HEK293 (cell line): ENCODE measurements at regions not wholly inside any gene's neighbourhood (a gene's known extent, or its start where the extent isn't known, plus 50 kb on each side); places are given as distances from the start of the nearest gene placed in this dataset.
"Not testable (repeated sequence)": the region's sequence is repeated elsewhere in the genome, so short reads cannot be mapped to it uniquely, and the experiment has no call there.

ENCODE experiments used
- CTCF ChIA-PET: fragments of 350-600 bp; formaldehyde crosslinking; extraction: SDS; loops from one replicate; lab custom pipeline; 2021; ENCODE audit warnings: antibody characterized with exemption; lab: Yijun Ruan, JAX
- POLR2A ChIA-PET: fragments of 300-600 bp; formaldehyde crosslinking; extraction: SDS; loops from one replicate; lab custom pipeline; 2020; ENCODE audit warnings: antibody characterized with exemption, inconsistent platforms; lab: Yijun Ruan, JAX
- H3K27ac ChIP-seq: fragments of 200-500 bp; sonication (Bioruptor generic); 2 replicates; pipeline ENCODE4 v1.5.1; 2014; ENCODE audit warnings: low read depth, low read length, control low read depth, inconsistent platforms; ENCODE audit errors: extremely low read depth
- H3K36me3 ChIP-seq, 2 experiments: fragments of 200-500 bp in 1 of 2; sonication (Bioruptor generic) in 1 of 2; 1 replicate in 1 of 2; 2 replicates in 1 of 2; pipeline ENCODE4 v1.5.1; 2014 to 2017; ENCODE audit warnings: inconsistent platforms in 2 of 2, low read length in 2 of 2; ENCODE audit not compliant: control insufficient read depth in 2 of 2, insufficient read depth in 1 of 2
- H3K4me1 ChIP-seq: fragments of 200-500 bp; sonication (Bioruptor generic); 2 replicates; pipeline ENCODE4 v1.5.1; 2014; ENCODE audit warnings: mild to moderate bottlenecking, low read length, inconsistent platforms; ENCODE audit not compliant: control insufficient read depth, insufficient read depth
- H3K4me3 ChIP-seq: 2 replicates; pipeline ENCODE4 v1.5.1; 2011; ENCODE audit warnings: low read depth, mild to moderate bottlenecking, control low read depth, low read length, moderate library complexity
- H3K9me3 ChIP-seq: fragments of 200-500 bp; sonication (Bioruptor generic); 2 replicates; pipeline ENCODE4 v1.5.1; 2014; ENCODE audit warnings: low read depth, low read length, inconsistent platforms; ENCODE audit not compliant: control insufficient read depth, insufficient read depth
- GLI4 ChIP-seq: fragments of 450-650 bp; formaldehyde crosslinking; IDR thresholded peaks from 2 replicates; pipeline ENCODE4 v1.5.1; 2016; ENCODE audit warnings: missing biosample characterization, missing genetic modification characterization
- HOXA7 ChIP-seq: sonication (generic); formaldehyde crosslinking; IDR thresholded peaks from 2 replicates; pipeline ENCODE4 v1.8.1; 2022; ENCODE audit warnings: missing genetic modification reagents, borderline replicate concordance
- KLF16 ChIP-seq: fragments of 450-650 bp; formaldehyde crosslinking; IDR thresholded peaks from 2 replicates; pipeline ENCODE4 v1.5.1; 2017; ENCODE audit warnings: missing biosample characterization, missing genetic modification characterization
- SP2 ChIP-seq: fragments of 450-650 bp; formaldehyde crosslinking; IDR thresholded peaks from 2 replicates; pipeline ENCODE4 v1.5.1; 2016; ENCODE audit warnings: missing biosample characterization, missing genetic modification characterization
- WT1 ChIP-seq: fragments of 450-650 bp; formaldehyde crosslinking; IDR thresholded peaks from 2 replicates; pipeline ENCODE4 v1.5.1; 2016; ENCODE audit warnings: missing biosample characterization, missing genetic modification characterization
- YY1 ChIP-seq: fragments of 450-650 bp; formaldehyde crosslinking; IDR thresholded peaks from 2 replicates; pipeline ENCODE4 v1.5.1; 2018; ENCODE audit warnings: missing biosample characterization, missing genetic modification characterization
- ZNF155 ChIP-seq: fragments of 450-650 bp; formaldehyde crosslinking; IDR thresholded peaks from 2 replicates; pipeline ENCODE4 v1.5.1; 2016; ENCODE audit warnings: missing biosample characterization, missing genetic modification characterization
- ZNF274 ChIP-seq, 2 experiments: fragments of 200-500 bp in 1 of 2; fragments of 450-650 bp in 1 of 2; sonication (Bioruptor generic) in 1 of 2; formaldehyde crosslinking in 1 of 2; IDR thresholded peaks; 2 replicates each; pipeline versions ENCODE4 v1.5.1 to v1.6.1; 2014 to 2016; ENCODE audit warnings: borderline replicate concordance in 1 of 2, inconsistent platforms in 1 of 2, low read length in 1 of 2, missing biosample characterization in 1 of 2, missing genetic modification characterization in 1 of 2
- ZNF426 ChIP-seq: fragments of 450-650 bp; formaldehyde crosslinking; IDR thresholded peaks from 2 replicates; pipeline ENCODE4 v1.5.1; 2017; ENCODE audit warnings: missing biosample characterization, missing genetic modification characterization, mild to moderate bottlenecking, inconsistent platforms, moderate library complexity
- ZNF433 ChIP-seq: fragments of 450-650 bp; formaldehyde crosslinking; IDR thresholded peaks from 2 replicates; pipeline ENCODE4 v1.5.1; 2016; ENCODE audit warnings: missing biosample characterization, missing genetic modification characterization, low read depth
- ZNF48 ChIP-seq: fragments of 450-650 bp; formaldehyde crosslinking; IDR thresholded peaks from 2 replicates; pipeline ENCODE4 v1.5.1; 2016; ENCODE audit warnings: missing biosample characterization, missing genetic modification characterization
- ZNF623 ChIP-seq: fragments of 450-650 bp; formaldehyde crosslinking; IDR thresholded peaks from 2 replicates; pipeline ENCODE4 v1.5.1; 2016; ENCODE audit warnings: missing biosample characterization, missing genetic modification characterization
- ZNF629 ChIP-seq: fragments of 450-650 bp; formaldehyde crosslinking; IDR thresholded peaks from 2 replicates; pipeline ENCODE4 v1.5.1; 2017; ENCODE audit warnings: missing biosample characterization, missing genetic modification characterization
- ZNF664 ChIP-seq: fragments of 450-650 bp; formaldehyde crosslinking; IDR thresholded peaks from 2 replicates; pipeline ENCODE4 v1.5.1; 2016; ENCODE audit warnings: missing biosample characterization, missing genetic modification characterization
- ZSCAN23 ChIP-seq: fragments of 450-650 bp; formaldehyde crosslinking; IDR thresholded peaks from 2 replicates; pipeline ENCODE4 v1.5.1; 2016; ENCODE audit warnings: missing biosample characterization, missing genetic modification characterization
- TF ChIP-seq, protein P1 (sequence below): fragments of 450-650 bp; formaldehyde crosslinking; IDR thresholded peaks from 2 replicates; pipeline ENCODE4; 2016; ENCODE audit warnings: missing biosample characterization, missing genetic modification characterization
- TF ChIP-seq, protein P2 (sequence below): fragments of 450-650 bp; formaldehyde crosslinking; IDR thresholded peaks from 2 replicates; pipeline ENCODE4 v1.5.1; 2017; ENCODE audit warnings: missing biosample characterization, missing genetic modification characterization
- TF ChIP-seq, protein P3 (sequence below): IDR thresholded peaks from 2 replicates; pipeline ENCODE4 v1.6.1; 2011; ENCODE audit warnings: mild to moderate bottlenecking, low read depth, low read length, borderline replicate concordance

DNA sequence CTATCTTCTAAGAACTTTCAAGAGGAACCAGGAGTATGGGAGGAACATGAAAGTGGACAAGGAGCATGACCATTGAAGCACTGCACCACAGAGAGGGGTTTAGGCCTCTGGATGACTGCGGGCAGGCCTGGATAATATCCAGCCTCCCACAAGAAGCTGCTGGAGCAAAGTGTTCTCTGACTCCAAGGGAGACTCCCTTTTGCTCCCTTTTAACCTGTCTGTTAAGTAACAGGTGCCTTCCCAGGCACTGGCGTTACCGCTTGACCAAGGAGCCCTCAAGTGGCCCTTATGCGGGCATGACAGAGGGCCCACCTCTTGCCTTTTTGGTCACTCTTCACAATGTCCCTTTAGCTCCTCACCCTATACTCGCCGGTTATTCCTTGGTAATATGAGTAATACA, 666.2 kb downstream of the SLITRK6 start:
- H3K27ac ChIP-seq, result no peak overlapping the region
- POLR2A ChIA-PET, result no interaction called here
- no peaks in the 10 kb centered on the region for H3K36me3 ChIP-seq
- CTCF ChIA-PET, result interaction anchor here (0.6 kb wide), 1 partner anchor 187 kb away, joined by 3 read pairs; no protein-coding TSS in a partner anchor
- H3K4me3 ChIP-seq, result no peak overlapping the region
- H3K9me3 ChIP-seq, result no peaks in the 10 kb centered on the region
- TF ChIP-seq ZNF664, result no peak
- TF ChIP-seq, protein P1, sequence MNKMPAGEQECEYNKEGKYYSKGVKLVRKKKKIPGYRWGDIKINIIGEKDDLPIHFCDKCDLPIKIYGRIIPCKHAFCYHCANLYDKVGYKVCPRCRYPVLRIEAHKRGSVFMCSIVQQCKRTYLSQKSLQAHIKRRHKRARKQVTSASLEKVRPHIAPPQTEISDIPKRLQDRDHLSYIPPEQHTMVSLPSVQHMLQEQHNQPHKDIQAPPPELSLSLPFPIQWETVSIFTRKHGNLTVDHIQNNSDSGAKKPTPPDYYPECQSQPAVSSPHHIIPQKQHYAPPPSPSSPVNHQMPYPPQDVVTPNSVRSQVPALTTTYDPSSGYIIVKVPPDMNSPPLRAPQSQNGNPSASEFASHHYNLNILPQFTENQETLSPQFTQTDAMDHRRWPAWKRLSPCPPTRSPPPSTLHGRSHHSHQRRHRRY (tag by site-specific recombination), result no peak
- no peak for TF ChIP-seq ZNF274 (IDR thresholded peaks at IDR 0.05; ENCODE audit: low read length)
- TF ChIP-seq ZNF274 (tag by site-specific recombination; IDR thresholded peaks at IDR 0.05; ENCODE audit: borderline replicate concordance), result no peak
- no peaks in the 10 kb centered on the region for H3K4me1 ChIP-seq

DNA sequence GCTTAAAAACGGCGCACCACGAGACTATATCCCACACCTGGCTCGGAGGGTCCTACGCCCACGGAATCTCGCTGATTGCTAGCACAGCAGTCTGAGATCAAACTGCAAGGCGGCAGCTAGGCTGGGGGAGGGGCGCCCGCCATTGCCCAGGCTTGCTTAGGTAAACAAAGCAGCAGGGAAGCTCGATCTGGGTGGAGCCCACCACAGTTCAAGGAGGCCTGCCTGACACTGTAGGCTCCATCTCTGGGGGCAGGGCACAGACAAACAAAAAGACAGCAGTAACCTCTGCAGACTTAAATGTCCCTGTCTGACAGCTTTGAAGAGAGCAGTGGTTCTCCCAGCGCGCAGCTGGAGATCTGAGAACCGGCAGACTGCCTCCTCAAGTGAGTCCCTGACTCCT, 675.7 kb downstream of the SLITRK6 start:
- CTCF ChIA-PET, H3K9me3 ChIP-seq, H3K36me3 ChIP-seq, H3K27ac ChIP-seq, H3K4me1 ChIP-seq, POLR2A ChIA-PET, H3K4me3 ChIP-seq: not testable (repeated sequence)

DNA sequence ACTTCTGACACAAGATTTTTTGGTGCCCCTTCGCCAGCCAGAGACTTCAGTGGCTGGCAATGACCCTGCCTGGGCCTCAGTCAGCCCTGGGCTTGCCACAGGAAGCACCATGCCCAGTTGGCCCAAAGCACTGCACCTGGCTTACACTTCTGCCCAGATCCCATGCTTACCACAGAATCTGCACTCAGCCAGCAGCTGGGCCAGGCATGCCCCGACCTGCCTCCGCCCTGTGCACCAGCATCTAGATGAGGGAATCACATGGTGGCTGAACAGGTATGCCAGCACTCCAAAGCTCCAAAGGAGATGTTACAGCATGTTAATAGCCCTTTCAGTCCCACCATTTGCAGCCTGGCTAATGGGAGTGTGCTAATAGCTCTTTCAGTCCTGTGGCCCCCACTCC, 690.9 kb downstream of the SLITRK6 start:
- ChIA-PET CTCF (no interaction called here), POLR2A (no interaction called here)
- Histone ChIP-seq H3K9me3 (no peaks in the 10 kb centered on the region), H3K4me1 (no peaks in the 10 kb centered on the region), H3K36me3 (no peaks in the 10 kb centered on the region), H3K27ac (no peak overlapping the region), H3K4me3 (no peak overlapping the region)
- no peak for TF ChIP-seq ZNF433 (tag by site-specific recombination)
- TF ChIP-seq YY1 (tag by site-specific recombination), result no peak
- TF ChIP-seq ZNF155 (tag by site-specific recombination), result no peak
- TF ChIP-seq, protein P2, sequence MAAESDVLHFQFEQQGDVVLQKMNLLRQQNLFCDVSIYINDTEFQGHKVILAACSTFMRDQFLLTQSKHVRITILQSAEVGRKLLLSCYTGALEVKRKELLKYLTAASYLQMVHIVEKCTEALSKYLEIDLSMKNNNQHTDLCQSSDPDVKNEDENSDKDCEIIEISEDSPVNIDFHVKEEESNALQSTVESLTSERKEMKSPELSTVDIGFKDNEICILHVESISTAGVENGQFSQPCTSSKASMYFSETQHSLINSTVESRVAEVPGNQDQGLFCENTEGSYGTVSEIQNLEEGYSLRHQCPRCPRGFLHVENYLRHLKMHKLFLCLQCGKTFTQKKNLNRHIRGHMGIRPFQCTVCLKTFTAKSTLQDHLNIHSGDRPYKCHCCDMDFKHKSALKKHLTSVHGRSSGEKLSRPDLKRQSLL (tag by site-specific recombination), result no peak
- no peak for TF ChIP-seq SP2 (tag by site-specific recombination)
- no peak for TF ChIP-seq ZNF48 (tag by site-specific recombination)
- TF ChIP-seq ZSCAN23 (tag by site-specific recombination), result no peak
- no peak for TF ChIP-seq ZNF623
- TF ChIP-seq ZNF629, result no peak
- no peak for TF ChIP-seq ZNF426 (tag by site-specific recombination)
- no peak for TF ChIP-seq KLF16
- TF ChIP-seq HOXA7, result no peak
- TF ChIP-seq GLI4 (tag by site-specific recombination), result no peak
- TF ChIP-seq, protein P3, sequence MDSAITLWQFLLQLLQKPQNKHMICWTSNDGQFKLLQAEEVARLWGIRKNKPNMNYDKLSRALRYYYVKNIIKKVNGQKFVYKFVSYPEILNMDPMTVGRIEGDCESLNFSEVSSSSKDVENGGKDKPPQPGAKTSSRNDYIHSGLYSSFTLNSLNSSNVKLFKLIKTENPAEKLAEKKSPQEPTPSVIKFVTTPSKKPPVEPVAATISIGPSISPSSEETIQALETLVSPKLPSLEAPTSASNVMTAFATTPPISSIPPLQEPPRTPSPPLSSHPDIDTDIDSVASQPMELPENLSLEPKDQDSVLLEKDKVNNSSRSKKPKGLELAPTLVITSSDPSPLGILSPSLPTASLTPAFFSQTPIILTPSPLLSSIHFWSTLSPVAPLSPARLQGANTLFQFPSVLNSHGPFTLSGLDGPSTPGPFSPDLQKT, result no peak
- no peak for TF ChIP-seq WT1 (tag by site-specific recombination)
